ENCODE measurements at regions not wholly inside any gene's neighbourhood (a gene's known extent, or its start where the extent isn't known, plus 50 kb on each side); places are given as distances from the start of the nearest gene placed in this dataset.

GRCh38 chr16:48105456-48105855 is 50.3 kb downstream of the ABCC12 start:
- no peak for TF ChIP-seq CTCF (IDR thresholded peaks at IDR 0.05)
- TF ChIP-seq POLR2AphosphoS5 (IDR thresholded peaks at IDR 0.05; ENCODE audit: low read depth, low read length) = no peak
- TF ChIP-seq SIN3A (IDR thresholded peaks at IDR 0.05; ENCODE audit: borderline replicate concordance, insufficient read depth, low read depth, low read length) = no peak
